C4-2B (cell line): ENCODE measurements at regions not wholly inside any gene's neighbourhood (a gene's known extent, or its start where the extent isn't known, plus 50 kb on each side); places are given as distances from the start of the nearest gene placed in this dataset.

Experiments used
- CTCF ChIP-seq: fragments of 450-650 bp; conservative IDR thresholded peaks from 2 replicates; pipeline ENCODE4 v1.5.1; 2017; ENCODE audit warnings: mild to moderate bottlenecking
- ZFX ChIP-seq: fragments of 450-650 bp; IDR thresholded peaks from 2 replicates; pipeline ENCODE4 v1.6.1; 2017

GRCh38 chr14:104358528-104359300 is 220.3 kb downstream of the KIF26A start:
- TF ChIP-seq CTCF (no peak), ZFX (no peak)
